ENCODE measurements at regions not wholly inside any gene's neighbourhood (a gene's known extent, or its start where the extent isn't known, plus 50 kb on each side); places are given as distances from the start of the nearest gene placed in this dataset.

DNA sequence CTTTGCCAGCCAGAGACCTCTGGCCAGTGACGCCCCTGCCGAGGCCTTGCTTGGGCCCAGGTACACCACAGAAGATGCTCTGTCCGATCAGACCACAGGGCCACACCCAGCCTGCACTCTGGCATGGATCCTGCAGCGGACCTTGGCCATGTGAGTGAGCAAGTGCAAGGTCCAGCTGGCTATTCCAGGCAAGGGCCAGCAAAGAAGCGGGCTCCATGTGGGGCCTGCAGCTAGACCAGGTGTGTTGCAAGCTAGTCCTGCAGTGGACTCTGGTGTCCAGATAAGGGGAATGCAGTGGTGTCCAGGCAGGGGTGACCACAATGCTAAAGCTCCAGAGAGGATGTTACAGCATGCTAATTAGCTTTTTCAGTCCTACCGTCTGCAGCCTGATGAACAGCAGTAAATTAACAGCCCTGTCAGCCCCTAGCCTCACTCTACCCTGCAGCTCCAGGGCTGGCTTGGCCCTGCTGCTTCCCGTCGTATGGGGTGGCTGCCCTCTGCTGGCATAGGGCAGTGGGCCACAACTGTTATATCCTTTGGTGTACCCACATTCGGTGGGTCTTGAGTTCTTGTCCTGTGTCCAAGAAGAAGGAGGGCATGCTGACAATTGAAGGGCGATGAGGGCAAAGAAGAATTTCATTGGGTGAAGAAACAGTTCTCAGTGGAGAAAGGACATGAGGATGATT is 284.5 kb upstream of the POU5F2 start:
- TF ChIP-seq, protein P1, sequence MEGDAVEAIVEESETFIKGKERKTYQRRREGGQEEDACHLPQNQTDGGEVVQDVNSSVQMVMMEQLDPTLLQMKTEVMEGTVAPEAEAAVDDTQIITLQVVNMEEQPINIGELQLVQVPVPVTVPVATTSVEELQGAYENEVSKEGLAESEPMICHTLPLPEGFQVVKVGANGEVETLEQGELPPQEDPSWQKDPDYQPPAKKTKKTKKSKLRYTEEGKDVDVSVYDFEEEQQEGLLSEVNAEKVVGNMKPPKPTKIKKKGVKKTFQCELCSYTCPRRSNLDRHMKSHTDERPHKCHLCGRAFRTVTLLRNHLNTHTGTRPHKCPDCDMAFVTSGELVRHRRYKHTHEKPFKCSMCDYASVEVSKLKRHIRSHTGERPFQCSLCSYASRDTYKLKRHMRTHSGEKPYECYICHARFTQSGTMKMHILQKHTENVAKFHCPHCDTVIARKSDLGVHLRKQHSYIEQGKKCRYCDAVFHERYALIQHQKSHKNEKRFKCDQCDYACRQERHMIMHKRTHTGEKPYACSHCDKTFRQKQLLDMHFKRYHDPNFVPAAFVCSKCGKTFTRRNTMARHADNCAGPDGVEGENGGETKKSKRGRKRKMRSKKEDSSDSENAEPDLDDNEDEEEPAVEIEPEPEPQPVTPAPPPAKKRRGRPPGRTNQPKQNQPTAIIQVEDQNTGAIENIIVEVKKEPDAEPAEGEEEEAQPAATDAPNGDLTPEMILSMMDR (IDR thresholded peaks at IDR 0.05; ENCODE audit: insufficient read depth, missing control alignments), result no peak
- FAIRE-seq (no peak), DNase-seq (ENCODE audit: insufficient read length, low spot score) (no peak)

DNA sequence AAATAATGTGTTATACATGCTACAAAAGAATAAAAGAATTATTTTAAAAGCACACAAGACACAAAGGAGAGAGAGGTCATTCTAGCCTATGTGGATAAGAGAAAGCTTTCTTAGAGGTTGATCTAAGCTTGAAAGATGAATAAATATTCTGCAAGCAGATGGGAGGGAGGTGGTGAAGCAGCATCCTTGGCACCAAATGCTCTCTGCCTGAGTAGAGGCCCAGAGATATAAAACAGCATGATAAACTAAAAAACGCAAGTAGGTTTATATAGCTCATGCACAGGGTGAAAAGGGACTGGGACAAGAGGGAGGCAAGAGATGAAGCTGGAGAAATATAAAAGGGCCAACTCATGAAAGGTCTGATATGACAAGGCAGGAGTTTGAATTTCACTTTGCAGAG is 283.2 kb upstream of the POU5F2 start:
- TF ChIP-seq, protein P1 (IDR thresholded peaks at IDR 0.05; ENCODE audit: insufficient read depth, missing control alignments), result no peak
- DNase-seq (ENCODE audit: insufficient read length, low spot score) (no peak), FAIRE-seq (no peak)

DNA sequence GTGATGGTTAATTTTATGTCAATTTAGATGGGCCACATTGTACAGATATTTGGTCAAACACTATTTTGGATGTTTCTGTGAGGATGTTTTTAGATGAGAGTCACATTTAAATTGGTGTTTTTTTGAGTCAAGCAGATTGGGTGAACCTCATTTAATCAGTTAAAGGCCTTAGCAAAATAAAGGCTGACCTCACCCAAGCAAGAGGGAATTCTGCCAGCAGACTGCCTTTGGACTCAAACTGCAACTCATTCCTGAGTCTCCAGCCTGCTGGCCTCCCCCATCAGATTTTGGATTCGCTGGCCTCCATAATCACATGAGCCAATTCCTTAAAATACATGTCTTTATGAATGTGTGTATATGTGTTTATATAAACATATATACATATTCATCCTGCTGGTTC is 282.7 kb upstream of the POU5F2 start:
- TF ChIP-seq, protein P1 (IDR thresholded peaks at IDR 0.05; ENCODE audit: insufficient read depth, missing control alignments), result no peak
- DNase-seq (ENCODE audit: insufficient read length, low spot score) (no peak), FAIRE-seq (no peak)

DNA sequence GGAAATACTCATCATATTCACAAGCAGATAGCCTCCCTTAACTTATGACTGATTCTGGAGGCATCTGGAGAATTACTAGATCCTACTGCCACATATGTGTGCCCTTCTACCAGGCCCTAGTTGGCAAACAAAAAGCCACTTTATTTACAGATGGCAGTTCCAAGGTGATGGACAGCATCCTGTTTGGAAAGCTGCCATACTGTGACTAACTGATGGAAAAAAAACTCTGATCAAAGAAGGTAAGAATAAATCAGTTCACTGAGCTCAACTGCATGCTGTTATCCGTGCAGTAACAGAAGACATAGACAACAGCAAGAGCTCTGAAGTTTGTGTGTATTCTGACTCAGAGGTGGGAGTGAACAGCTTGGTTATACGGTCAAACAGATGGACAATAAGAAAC is 279.8 kb upstream of the POU5F2 start:
- FAIRE-seq, result no peak
- no peak for DNase-seq (ENCODE audit: insufficient read length, low spot score)
- TF ChIP-seq, protein P1 (IDR thresholded peaks at IDR 0.05; ENCODE audit: insufficient read depth, missing control alignments), result no peak

DNA sequence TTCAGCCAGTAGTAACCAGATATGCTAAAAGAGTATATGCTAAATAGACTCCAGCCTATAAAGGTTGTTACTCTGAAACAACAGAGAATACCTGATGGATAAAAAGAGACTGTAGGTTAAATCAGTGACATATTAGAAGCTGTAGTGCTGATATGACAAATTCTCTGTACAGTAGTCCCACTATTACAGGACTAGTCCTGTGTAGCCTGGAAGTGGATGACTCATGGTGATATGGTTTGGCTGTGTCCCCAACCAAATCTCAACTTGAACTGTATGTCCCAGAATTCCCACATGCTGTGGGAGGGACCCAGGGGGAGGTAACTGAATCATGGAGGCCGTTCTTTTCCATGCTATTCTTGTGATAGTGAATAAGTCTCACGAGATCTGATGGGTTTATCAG is 276.2 kb upstream of the POU5F2 start:
- TF ChIP-seq, protein P1 (IDR thresholded peaks at IDR 0.05; ENCODE audit: insufficient read depth, missing control alignments), result no peak
- no peak for FAIRE-seq
- no peak for DNase-seq (ENCODE audit: insufficient read length, low spot score)

DNA sequence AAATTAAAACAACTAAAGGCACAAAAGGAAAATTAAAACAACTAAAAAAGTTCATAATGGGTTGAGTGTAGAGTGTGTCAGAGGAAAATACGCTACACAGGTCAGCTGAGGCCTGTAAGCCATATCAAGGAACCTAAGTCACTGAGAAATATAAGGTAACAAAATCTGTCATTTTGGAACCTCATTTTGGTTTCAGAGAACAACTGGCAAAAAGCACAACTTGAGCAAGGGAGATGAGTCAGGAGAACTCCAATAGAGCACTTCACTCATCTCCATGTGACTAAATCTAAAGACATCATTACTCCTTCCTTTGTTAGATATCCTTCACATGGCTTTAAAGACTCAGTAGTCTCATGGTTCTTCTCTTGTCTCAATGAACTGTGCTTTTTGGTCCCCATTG is 269.4 kb upstream of the POU5F2 start:
- TF ChIP-seq, protein P1 (IDR thresholded peaks at IDR 0.05; ENCODE audit: insufficient read depth, missing control alignments), result no peak
- DNase-seq (ENCODE audit: insufficient read length, low spot score), result no peak
- no peak for FAIRE-seq

DNA sequence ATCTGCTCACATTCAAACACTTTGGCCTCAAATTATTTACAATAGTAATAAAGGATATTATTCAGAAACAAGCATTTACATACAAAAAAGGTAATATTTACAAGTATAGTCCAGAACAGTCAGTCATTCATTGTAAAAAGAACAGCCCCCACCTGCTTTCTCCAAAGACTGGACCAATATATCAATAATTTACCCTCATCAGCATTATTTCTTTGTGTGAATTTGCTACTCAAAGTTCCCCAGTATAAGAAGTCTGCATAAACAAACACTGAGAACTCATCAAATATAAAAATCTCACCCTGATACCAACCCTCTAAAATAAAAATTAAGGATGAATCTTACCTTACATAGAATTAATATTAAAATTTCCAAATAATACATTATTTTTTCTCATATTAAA is 267.8 kb upstream of the POU5F2 start:
- TF ChIP-seq, protein P1 (IDR thresholded peaks at IDR 0.05; ENCODE audit: insufficient read depth, missing control alignments), result no peak
- no peak for FAIRE-seq
- no peak for DNase-seq (ENCODE audit: insufficient read length, low spot score)

Measured in D721Med (cell line).